NCI-H1694 treated with DMSO at 0.1 percent for 48 hours (cell line): ENCODE measurements at regions not wholly inside any gene's neighbourhood (a gene's known extent, or its start where the extent isn't known, plus 50 kb on each side); places are given as distances from the start of the nearest gene placed in this dataset.

Experiments used
- DNase-seq: peaks from one replicate; lab custom pipeline; 2025; lab: John Stamatoyannopoulos, UW

DNA sequence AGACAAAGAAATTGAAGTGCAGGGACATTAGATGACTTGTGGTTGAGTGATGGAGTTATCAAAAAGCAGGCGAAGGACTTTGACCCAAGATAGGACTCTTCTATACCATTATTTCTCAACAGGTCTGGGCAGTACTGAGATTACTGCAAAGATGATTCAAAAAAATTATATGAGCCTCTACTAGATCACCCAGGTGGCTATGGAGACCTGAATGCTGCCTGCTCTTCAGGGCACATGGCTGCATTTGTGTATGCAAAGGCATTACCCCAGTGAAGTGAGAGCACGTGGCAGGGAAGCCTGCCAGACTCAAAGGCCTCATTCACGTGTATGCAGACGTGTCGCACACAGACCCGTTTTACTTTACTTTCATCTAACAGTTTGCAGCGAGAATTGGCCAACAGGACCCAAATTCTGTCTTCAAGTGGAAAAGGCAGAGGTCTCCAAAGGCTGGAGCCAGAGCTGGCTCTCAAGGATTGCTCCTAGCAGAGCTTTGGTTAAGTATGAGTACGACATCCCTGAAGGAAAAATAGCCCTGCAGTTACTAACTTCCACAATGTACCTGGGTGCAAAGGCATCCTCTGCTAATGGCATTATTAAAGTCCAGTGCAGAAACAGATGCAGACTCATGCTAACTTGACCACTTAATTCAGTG, 113.8 kb upstream of the ARMC2 start:
- DNase-seq, result no peak

DNA sequence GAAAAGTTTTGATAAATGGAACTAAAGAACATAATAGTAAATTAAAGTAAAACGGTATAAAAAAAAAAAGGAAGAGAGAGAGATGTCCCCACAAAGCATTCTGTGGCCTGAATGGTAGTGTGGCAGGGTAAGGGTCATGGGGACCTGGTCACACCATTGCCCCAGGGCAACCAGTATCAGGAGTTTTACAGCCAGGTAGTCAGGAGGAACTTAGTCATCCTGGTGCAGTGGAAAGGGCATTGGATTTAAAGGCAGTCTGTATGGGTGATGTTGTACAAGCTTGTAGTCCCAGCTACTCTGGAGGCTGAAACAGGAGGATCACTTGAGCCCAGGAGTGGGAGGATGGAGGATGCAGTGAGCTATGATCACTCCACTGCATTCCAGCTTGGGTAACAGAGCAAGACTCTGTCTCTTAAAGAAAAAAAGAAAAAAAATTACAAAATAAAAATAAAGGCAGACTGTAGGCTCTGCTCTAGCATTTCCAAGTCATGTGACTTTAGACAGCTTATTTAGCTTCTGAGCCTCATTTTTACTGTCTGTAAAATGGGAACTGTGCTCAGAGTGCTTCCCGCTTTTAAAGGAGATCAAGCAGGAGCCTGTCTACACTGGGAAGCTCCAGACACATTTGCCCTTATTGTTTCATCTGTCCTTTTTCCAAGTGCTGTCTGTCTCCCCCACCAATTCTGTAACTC, 112.8 kb upstream of the ARMC2 start:
- DNase-seq, result no peak

DNA sequence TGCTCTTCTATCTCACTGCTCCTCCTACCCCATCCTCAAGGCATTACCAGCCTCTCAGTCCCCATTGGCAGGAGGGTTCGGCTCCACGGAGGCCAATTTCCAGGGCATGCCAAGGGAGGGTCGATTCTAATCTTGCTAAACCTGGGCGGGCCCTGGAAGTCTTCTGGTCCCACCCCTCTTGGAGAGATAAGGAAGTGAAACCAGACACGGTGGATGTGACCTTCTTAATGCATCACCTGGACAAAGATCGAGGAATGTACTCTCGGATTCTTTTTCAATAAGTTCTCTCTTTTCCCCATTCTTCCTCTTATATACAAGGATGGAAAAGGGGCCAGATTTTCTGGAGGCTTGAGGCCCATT, 112.2 kb upstream of the ARMC2 start:
- DNase-seq, result no peak

DNA sequence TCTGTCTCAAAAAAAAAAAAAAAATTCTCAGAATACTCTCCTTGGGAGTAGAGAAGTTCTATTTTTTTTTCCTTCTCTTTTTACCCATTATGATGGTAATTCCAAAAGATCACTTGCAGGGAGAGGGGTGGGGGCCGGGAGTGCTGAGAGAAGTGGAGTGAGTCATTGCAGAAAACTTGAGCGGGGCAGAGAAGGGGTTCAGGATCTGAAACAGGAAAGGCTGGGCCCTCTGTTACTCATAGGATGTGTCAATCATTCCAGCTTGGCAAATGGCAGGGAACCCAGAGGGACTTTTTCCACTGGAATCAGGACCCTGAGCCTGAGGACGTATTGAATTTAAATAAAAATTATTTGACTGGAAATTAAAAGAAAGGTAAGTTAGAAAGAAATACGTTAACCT, 111.4 kb upstream of the ARMC2 start:
- no peak for DNase-seq

DNA sequence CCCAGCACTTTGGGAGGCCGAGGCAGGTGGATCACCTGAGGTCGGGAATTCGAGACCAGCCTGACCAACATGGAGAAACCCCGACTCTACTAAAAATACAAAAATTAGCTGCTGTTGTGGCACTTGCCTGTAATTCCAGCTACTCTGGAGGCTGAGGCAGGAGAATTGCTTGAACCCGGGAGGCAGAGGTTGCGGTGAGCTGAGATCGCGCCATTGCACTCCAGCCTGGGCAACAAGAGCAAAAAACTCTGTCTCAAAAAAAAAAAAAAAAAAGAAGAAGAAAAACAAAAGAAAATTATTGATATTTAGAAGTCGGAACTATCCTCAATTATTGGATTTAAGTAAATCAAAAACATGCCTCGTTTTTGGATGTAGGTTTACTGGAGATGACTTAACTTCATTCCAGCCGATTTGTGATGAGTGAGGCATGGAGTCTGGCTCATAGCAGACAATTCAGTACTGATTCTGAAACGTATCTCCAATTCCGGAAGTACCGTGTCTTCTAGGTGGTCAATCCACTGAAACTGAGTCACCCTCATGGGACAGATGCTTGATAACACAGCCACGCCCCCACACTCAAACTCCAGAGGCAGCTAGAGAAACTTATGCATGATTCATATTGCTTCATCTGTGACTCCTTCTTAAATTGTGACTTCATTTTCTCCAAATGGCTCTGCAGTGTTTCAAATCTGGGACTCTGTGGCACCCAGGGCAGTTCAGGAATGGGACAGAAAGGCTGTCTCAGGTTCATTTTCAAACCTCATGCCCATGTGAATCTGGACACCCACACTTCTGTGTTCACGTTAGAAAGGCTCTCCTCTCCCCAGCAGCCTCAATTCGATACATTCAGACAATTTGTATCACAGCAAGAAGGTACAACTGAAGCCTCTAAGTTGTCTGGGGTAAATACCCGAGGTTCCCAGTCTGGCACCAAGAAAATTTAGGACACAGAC, 110.4 kb upstream of the ARMC2 start:
- no peak for DNase-seq

DNA sequence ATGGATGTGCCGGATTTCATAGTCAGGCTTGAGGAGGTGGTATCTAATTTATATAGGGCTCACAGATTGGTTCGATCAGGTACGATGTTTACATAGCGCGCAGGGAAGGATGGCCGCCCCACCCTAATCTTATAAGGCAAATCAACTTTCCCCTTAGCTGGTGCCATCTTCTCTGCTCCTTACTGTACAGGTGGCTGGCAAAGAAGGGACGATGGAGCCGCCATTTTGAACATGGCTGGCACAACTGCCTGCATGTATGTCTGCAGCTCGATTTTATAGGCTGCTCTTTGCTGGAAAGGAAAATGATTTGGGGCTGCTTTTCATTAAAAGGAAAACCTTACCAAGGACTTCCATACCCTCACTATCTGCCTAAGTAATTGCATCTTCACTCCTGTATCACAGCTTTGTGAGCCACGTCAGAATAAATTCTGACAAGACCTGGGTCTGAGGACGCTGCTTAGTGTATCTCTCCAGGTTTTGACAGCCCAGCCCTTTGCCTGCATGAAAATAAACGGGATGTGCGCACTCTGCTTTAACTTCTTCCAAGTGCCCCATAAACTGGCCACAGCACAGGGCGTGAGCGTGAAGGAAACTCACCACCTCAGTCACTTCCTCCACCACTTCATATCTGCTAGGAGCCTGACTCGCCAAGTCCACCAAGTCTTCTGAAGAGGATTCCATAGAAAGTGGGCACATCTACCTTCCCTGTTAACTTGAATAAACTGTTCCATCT, 109.4 kb upstream of the ARMC2 start:
- no peak for DNase-seq

DNA sequence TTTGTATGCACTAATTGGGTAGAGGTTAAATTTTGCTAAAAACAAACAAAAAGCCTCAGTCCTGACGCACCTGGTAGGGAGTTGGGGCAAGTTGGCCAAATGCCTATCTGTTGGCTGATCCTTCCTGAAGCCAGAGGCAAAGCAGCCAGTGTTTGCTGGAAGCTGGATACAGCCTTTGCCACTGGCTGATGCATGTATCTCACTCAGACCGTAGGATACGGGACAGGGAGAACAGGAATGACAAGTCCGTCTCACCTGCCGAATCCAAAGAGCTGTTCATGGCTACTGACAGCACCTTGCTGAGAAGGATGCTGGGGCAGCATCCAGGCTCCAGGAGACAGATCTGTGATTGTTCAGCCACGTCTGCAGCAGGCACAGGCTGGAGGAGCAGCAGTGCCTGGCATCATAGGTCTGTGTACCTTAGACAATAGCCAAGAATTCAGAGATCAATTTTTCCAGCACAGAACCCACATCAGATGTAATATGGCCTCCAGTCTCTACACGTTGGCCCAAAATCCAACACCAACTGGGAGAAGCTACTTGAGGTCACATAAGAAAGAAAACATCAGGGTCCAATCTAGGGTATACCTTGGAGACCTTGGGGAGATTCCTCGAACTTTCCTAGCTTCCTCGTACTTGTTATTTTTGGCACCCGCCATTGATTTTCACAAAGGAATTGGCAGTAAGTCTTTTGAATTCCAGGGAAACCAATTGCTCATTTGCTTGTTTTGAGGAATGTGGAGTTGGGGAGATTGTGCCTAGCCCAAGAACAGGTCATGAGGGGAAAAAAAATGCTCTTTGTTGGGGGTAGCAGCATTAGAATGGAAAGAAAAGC, 108.5 kb upstream of the ARMC2 start:
- no peak for DNase-seq

DNA sequence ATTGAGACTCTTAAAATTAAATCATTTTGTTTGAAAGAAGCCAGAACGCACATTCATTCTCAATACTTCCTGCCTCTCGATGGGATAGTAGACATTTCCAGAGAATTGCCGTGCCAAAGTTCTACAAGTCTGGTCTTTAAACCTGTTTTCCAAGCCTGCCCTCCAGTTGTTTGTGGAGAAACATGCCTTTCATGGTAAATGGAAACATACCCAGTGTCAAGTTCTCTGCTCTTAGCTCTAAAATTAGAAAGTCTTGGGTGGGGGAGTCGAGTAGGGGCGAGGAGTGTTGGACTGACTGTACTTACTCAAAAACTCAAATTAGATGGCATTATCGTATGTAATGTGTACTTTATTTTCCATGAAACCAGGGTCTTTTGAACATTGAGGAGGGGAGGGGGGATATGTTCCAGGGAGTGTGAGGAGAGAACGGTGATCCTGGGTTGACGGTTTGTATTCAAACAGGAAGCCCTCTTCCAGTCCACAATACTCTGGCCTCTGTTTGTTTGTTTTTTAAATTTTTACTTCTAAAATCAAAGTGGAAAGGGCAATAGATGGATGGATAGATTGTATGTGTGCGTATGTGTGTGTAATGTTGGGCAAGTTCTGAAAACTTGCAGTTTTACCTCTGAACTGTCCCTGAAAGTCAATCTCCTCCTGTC, 106.8 kb upstream of the ARMC2 start:
- DNase-seq, result no peak

DNA sequence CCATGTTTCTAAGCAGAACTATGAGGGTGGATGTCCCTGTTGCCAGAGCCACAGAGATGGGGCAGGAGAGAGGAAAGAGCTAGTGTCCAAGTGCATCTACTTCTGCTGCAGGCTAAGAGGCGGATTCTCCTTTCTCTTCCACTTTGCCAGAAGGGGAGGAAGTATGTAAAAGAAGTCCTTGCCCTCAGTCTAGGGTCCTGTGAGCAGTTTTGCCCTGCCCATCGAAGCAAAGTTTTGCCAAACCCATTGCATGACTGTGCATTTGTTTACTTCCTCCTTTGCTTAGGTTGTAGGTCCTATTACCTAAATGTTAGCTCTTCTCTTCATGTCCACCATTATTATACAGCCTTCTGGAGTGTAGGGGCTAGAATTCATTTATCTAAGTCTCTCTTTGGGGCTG, 106.2 kb upstream of the ARMC2 start:
- no peak for DNase-seq

DNA sequence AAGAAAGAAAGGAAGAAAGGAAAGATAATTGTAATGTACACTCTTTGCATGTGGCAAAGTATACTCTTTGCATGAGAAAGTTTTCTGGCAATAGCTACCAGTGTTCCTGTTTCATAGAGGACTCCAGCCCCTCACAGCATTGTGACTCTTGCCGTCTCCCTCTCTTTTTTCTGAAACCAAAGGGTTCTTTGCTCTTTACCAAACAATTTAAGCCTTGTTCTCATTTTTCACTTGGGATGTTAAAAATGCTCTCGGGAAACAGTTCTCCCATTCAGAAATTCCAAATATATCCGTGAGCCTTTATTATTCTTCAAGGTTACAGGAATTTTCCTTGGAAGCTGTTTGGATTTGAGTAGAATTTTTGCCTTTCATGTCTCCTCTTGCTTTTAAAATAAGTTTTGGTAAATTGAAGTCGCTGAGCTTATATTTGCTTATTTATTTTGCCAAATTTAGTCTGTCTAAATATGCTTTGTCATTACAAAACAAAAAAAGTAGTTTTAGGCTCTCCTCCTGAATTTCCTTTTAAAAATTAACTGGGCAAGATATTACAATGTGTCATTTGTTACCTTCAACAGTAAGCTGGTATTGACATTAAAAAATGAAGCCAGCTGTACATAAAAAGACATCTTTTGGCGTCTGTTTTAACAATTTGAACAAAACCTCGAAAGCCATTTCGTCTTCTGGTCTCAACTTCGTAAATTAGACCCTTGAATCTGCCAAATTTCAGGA, 103.8 kb upstream of the ARMC2 start:
- DNase-seq, result no peak

DNA sequence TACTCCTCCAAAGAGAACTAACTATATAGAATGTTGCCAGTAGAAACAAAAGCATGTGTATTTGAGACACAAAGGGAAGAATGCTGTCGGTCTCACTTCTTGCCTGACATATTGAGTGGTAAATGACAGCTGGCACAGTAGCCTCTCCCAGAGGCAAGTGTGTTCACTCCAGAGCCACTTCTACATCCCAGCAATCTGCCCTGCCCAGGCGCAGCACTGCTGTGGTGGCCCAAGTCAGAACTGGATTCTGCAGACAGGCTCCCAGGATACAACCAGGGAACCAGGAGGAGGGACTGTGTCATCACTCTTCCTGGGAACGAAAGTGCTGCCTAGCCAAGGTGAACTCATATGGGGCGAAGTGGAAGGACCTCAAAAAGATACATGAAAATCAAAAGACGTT, 103.2 kb upstream of the ARMC2 start:
- peak; percentile 69 for DNase-seq

DNA sequence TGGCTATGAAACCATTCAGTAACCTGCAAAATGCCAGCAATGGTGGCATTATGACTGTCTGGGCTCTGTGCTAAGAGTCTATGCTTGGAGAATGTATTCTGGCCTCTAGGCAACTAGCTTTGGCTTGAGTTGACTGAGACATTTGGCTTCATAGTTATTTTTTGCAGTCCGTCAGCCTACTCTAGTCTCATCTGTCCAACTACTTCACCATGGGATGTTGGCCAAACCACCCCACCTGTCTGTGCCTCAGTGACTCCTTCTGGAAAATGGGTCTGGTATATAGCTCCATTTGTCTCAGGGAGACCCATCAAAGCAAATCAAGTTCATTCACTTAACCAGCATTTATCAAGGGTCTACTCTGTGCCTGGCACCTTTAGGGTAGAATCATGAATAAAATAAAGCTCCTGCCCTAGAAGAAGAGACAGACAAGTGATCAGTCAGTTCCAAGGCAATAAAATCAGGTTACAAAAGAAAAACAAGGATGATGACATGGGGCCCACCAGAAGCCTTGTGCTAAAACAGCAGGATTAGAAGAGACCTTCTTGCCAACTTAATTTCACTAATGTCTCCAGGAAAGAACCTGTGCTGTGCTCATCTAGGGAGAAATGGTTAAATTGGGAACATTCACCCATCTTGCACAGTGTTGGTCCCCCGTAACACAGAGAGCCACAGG, 102.4 kb upstream of the ARMC2 start:
- DNase-seq, result no peak

DNA sequence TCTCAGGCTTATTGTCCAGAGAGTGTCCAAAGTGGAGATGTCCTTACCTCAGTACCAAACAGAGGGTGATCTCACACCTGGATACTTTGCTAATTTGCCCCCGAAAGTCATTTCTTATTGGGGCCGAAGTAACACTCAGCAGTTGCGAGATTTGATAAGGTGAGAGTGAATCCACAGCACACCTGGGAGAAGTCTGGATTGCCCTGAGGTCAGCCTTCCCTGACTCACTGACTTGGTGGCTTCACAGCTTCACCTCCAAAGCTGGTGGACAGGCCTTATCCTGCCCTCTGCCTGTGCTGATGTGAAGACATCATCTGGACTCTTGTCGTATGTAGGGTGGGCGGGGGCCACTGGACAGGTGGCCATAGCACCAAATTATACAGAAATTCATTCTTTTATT, 101.9 kb upstream of the ARMC2 start:
- DNase-seq, result no peak

DNA sequence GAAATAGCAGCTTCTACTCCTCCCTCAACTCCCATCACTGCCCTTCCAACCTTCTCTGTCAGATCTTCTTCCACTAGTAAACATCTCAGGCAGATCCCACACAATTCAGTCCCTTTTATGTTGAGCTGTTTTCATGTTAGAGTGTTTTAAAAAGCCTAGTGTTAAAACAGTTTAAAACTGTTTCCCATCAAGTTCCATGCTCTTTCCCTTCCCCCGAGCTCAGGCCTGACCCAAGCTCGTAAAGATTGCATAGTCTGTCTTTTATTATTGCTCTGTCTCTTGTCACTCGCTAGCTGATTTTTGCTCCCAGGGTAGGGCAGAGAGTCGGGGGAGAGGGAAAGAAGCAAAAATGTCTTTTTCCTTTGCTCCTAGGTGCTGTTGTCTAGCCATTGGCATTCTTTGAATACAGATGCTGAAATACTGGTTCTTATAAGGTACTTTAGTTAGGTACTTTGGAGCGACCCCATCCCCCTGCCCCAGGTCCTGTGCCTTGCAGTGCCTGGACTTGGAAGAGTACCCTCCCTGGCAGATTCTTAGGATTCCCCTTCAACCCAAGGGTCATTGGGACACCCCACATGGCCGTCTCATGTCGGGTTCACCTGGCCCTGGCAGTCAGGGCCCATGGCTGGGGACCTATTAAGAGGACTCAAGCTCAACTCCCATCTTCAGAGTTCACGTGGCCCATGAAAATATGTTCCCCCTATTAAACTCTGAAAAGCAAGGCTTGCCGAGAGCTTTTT, 101.2 kb upstream of the ARMC2 start:
- no peak for DNase-seq

DNA sequence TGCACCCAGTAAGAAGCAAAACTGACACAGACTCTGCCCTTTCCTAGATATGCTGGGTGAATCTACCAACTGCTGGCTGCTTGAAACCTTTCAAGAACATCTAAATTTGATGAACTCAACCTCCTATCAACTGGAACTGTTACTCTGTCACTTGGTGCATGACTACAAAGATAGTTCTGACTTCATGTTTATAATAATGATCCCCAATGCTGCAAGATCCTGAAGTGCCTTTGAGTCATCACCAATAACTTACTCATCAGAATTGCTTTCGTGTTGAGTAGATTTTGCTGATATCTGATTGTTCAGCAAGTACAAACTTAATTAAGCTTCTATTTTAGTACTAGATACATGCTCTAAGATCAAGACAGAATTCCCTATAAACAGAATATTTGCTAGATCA, 100.2 kb upstream of the ARMC2 start:
- no peak for DNase-seq

DNA sequence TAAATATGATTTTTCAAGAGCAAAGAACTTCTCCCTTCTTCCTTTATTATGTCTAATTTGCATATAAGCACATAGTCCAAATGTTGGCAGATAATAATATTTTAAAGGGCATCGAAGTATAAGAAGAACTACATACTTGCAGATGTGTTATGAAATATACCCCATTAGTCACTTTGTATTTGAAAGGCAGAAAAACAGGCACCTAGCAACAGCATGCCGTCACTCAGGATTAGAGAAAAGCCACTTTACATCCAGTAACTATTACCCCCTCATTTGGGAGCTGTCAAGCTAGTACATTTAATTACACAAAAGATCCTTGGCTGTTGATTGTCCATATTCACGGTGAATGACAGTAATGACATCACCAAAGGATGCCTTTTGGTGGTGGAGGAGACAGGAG, 99.3 kb upstream of the ARMC2 start:
- no peak for DNase-seq

DNA sequence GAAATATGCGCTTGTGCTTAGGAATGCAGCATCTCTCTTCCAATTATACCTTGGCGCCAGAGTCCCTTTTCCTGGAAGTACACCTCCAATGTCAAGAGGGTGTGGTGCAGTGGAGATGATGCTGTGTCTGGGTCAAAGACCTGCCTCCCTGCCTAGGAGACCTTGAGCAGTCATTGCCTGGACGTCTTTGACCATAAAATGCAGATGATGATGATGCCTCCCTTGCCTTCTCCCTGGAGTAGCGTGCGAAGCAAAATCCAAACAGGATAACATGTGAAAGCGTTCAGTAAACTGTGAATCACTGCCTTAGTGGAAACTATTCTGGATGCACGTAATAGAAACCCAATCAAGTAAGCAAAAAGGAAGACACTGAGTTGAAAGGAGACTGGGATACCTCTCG, 97.4 kb upstream of the ARMC2 start:
- DNase-seq, result no peak

DNA sequence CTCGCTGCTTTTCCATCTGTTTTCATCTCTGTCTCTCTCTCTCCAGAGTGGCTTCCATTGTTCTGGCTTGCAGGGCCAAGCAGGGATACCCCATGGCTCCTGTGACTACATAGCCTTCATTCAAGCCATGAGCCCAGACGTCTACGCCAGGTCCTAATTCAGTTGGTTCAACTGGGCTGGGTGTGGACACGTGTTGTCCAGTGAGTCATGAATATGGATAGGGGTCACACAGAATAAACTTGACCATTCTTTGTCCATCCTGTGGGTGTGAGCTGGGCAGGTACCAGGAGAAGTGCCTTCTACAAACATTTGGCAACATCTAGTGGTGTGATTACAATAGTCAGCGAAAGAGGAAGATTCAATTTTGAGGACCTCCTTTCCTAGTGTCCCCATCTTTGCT, 96.9 kb upstream of the ARMC2 start:
- DNase-seq, result no peak
